KOPT-K1 (cell line): ENCODE measurements at regions not wholly inside any gene's neighbourhood (a gene's known extent, or its start where the extent isn't known, plus 50 kb on each side); places are given as distances from the start of the nearest gene placed in this dataset.

Experiments used
- H3K27ac ChIP-seq: fragments of 200-600 bp; sonication (generic); 2 replicates; pipeline ENCODE4 v1.5.1; 2016; ENCODE audit warnings: antibody characterized with exemption, mild to moderate bottlenecking, low read depth, low read length; ENCODE audit not compliant: poor library complexity, severe bottlenecking
- H3K36me3 ChIP-seq: fragments of 200-600 bp; sonication (generic); 2 replicates; pipeline ENCODE4 v1.5.1; 2017; ENCODE audit warnings: antibody characterized with exemption, mild to moderate bottlenecking, low read length, moderate library complexity; ENCODE audit not compliant: insufficient read depth
- H3K9me3 ChIP-seq: fragments of 200-600 bp; sonication (generic); 2 replicates; pipeline ENCODE4 v1.5.1; 2017; ENCODE audit warnings: antibody characterized with exemption, low read length, mild to moderate bottlenecking; ENCODE audit not compliant: insufficient read depth, poor library complexity, severe bottlenecking

- no peaks in the 10 kb centered on the region for H3K36me3 ChIP-seq
- H3K27ac ChIP-seq, result no peak overlapping the region
- H3K9me3 ChIP-seq, result peaks cover 6% of the 10 kb centered on the region
Observed at GRCh38 chr18:64949885-64950284, 800.9 kb upstream of the CDH7 start.

GRCh38 chr18:64936671-64937070, 787.8 kb upstream of the LINC00305 start:
- Histone ChIP-seq H3K27ac (no peak overlapping the region), H3K9me3 (no peaks in the 10 kb centered on the region), H3K36me3 (no peaks in the 10 kb centered on the region)

GRCh38 chr18:64929036-64929435, 780.1 kb upstream of the LINC00305 start:
- Histone ChIP-seq H3K36me3 (no peaks in the 10 kb centered on the region), H3K27ac (no peak overlapping the region), H3K9me3 (no peaks in the 10 kb centered on the region)

GRCh38 chr18:64919971-64920570, 771.2 kb upstream of the LINC00305 start:
- H3K27ac ChIP-seq, result no peak overlapping the region
- no peaks in the 10 kb centered on the region for H3K9me3 ChIP-seq
- no peaks in the 10 kb centered on the region for H3K36me3 ChIP-seq

GRCh38 chr18:64918851-64919250, 770.0 kb upstream of the LINC00305 start:
- Histone ChIP-seq H3K36me3 (no peaks in the 10 kb centered on the region), H3K27ac (no peak overlapping the region), H3K9me3 (no peaks in the 10 kb centered on the region)

- no peak overlapping the region for H3K27ac ChIP-seq
- no peaks in the 10 kb centered on the region for H3K36me3 ChIP-seq
- H3K9me3 ChIP-seq, result no peaks in the 10 kb centered on the region
Observed at GRCh38 chr18:64893349-64893748, 744.5 kb upstream of the LINC00305 start.

GRCh38 chr18:64888956-64889355, 740.1 kb upstream of the LINC00305 start:
- no peaks in the 10 kb centered on the region for H3K36me3 ChIP-seq
- H3K27ac ChIP-seq, result no peak overlapping the region
- H3K9me3 ChIP-seq, result no peaks in the 10 kb centered on the region

GRCh38 chr18:64886995-64887394, 738.1 kb upstream of the LINC00305 start:
- H3K27ac ChIP-seq, result no peak overlapping the region
- H3K9me3 ChIP-seq, result no peaks in the 10 kb centered on the region

GRCh38 chr18:64882896-64883295, 734.0 kb upstream of the LINC00305 start:
- Histone ChIP-seq H3K36me3 (no peaks in the 10 kb centered on the region), H3K27ac (no peak overlapping the region), H3K9me3 (no peaks in the 10 kb centered on the region)

More at GRCh38 chr18:64886995-64887394, 738.1 kb upstream of the LINC00305 start:
- H3K36me3 ChIP-seq, result no peaks in the 10 kb centered on the region

GRCh38 chr18:64876833-64877232, 727.9 kb upstream of the LINC00305 start:
- no peak overlapping the region for H3K27ac ChIP-seq
- H3K9me3 ChIP-seq, result no peaks in the 10 kb centered on the region
- no peaks in the 10 kb centered on the region for H3K36me3 ChIP-seq

- Histone ChIP-seq H3K27ac (no peak overlapping the region), H3K9me3 (no peaks in the 10 kb centered on the region), H3K36me3 (no peaks in the 10 kb centered on the region)
Observed at GRCh38 chr18:64872710-64873458, 724.0 kb upstream of the LINC00305 start.

- Histone ChIP-seq H3K9me3 (no peaks in the 10 kb centered on the region), H3K36me3 (no peaks in the 10 kb centered on the region), H3K27ac (no peak overlapping the region)
Observed at GRCh38 chr18:64854112-64854511, 705.2 kb upstream of the LINC00305 start.

- H3K27ac ChIP-seq, result no peak overlapping the region
- H3K36me3 ChIP-seq, result no peaks in the 10 kb centered on the region
- no peaks in the 10 kb centered on the region for H3K9me3 ChIP-seq
Observed at GRCh38 chr18:64852281-64852680, 703.4 kb upstream of the LINC00305 start.

GRCh38 chr18:64851726-64852125, 702.8 kb upstream of the LINC00305 start:
- Histone ChIP-seq H3K36me3 (no peaks in the 10 kb centered on the region), H3K9me3 (no peaks in the 10 kb centered on the region), H3K27ac (no peak overlapping the region)

- Histone ChIP-seq H3K36me3 (no peaks in the 10 kb centered on the region), H3K27ac (no peak overlapping the region), H3K9me3 (no peaks in the 10 kb centered on the region)
Observed at GRCh38 chr18:64850791-64851190, 701.9 kb upstream of the LINC00305 start.
